ENCODE measurements at regions not wholly inside any gene's neighbourhood (a gene's known extent, or its start where the extent isn't known, plus 50 kb on each side); places are given as distances from the start of the nearest gene placed in this dataset.

- TF ChIP-seq, protein P1, sequence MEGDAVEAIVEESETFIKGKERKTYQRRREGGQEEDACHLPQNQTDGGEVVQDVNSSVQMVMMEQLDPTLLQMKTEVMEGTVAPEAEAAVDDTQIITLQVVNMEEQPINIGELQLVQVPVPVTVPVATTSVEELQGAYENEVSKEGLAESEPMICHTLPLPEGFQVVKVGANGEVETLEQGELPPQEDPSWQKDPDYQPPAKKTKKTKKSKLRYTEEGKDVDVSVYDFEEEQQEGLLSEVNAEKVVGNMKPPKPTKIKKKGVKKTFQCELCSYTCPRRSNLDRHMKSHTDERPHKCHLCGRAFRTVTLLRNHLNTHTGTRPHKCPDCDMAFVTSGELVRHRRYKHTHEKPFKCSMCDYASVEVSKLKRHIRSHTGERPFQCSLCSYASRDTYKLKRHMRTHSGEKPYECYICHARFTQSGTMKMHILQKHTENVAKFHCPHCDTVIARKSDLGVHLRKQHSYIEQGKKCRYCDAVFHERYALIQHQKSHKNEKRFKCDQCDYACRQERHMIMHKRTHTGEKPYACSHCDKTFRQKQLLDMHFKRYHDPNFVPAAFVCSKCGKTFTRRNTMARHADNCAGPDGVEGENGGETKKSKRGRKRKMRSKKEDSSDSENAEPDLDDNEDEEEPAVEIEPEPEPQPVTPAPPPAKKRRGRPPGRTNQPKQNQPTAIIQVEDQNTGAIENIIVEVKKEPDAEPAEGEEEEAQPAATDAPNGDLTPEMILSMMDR (IDR thresholded peaks at IDR 0.05; ENCODE audit: insufficient read depth, low read depth, low read length), result no peak
- no peak for TF ChIP-seq EZH2 (IDR thresholded peaks at IDR 0.05; ENCODE audit: insufficient read depth, low read length)
Observed at GRCh38 chr18:46275370-46275769, 171.2 kb downstream of the HAUS1 start.

Data from astrocyte (in vitro differentiated cells and primary cell).